ENCODE measurements at regions not wholly inside any gene's neighbourhood (a gene's known extent, or its start where the extent isn't known, plus 50 kb on each side); places are given as distances from the start of the nearest gene placed in this dataset.

DNA sequence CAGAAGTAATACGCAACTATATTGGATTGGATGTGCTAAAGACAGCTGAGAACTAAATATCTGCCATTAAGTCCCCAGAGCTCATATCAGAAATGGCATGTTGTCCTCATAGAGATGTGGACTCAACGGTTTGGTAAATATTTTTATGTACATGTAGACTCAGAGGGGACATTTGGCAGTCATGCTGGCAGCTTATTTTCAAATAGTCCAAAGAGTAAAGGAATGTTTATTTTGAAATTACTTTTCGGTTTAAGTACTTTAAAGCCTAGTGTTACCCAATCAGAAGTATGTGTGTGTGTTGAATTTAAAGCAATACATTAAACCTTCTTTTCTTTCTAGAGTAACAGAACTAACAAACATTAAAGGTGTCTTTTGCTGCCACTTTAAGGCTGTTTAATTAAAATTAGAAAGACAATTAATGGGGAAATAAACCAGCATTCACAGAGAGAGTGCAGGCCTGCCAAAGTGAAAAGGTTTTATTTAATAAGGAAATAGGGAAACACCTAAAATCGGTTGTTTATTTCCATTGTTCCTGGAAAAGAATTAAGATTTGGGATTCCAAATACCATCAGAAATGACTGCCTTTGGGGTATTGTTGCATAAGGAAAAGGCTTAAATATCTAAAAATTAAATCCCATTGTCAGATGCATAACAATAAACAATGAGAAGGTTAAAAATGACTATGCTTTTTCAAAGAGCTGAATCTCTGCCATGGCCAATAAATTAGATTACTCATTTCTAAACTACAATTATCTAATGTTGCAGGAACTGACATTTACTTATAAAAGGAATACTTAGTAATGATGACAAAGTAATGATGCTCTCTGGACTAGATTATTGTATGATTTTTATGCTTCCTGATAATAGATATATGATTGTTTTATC, 113.4 kb upstream of the AHR start:
- ATAC-seq = no peak

DNA sequence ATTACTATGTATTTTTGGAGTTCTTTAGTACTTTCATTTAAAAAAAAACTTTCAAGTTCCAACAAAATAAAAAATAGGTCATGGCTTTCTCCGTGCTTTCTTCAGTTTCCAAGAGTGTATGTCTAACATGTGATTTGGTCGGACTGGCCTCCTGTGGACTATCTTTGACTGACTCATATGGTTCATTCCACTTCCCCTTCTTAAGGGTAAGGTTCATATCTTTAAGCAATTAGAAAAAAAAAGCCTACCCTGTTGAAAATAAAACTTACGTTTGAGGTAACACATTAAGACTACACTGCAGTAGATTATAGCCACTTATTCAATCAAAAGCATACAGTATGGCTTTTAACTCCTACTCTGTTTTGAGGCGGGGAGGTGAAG, 112.8 kb upstream of the AHR start:
- 42% methylated on average over 4 of the region's 4 CpGs for WGBS (ENCODE audit: missing lambda C conversion rate)
- CTCF ChIA-PET = no interaction called here
- ATAC-seq = peak; percentile 73 to 81

More for the DNA sequence above, 113.4 kb upstream of the AHR start:
- Histone ChIP-seq H3K9me3 (no peaks in the 10 kb centered on the region), H3K4me2 (peak overlapping the region; percentile 47), H3K4me1 (peaks cover 20% of the 10 kb centered on the region), H3K4me3 (no peak overlapping the region), H3K27ac (peak overlapping the region; percentile 6 to 44; a peak in 4 of 6 replicates)
- FAIRE-seq = no peak
- WGBS (ENCODE audit: missing lambda C conversion rate) = 32% methylated on average over 4 of the region's 4 CpGs
- no peak for DNase-seq (ENCODE audit: low read depth in 1 of 2, low spot score in 1 of 2)
- ChIA-PET POLR2A (no interaction called here), CTCF (interaction anchor here (0.8 kb wide), 1 partner anchor 11 kb away, joined by 3 read pairs; no protein-coding TSS in a partner anchor)
- no peak for TF ChIP-seq FOSB (CRISPR knock-in tag; IDR thresholded peaks at IDR 0.05)
- TF ChIP-seq, protein P1, sequence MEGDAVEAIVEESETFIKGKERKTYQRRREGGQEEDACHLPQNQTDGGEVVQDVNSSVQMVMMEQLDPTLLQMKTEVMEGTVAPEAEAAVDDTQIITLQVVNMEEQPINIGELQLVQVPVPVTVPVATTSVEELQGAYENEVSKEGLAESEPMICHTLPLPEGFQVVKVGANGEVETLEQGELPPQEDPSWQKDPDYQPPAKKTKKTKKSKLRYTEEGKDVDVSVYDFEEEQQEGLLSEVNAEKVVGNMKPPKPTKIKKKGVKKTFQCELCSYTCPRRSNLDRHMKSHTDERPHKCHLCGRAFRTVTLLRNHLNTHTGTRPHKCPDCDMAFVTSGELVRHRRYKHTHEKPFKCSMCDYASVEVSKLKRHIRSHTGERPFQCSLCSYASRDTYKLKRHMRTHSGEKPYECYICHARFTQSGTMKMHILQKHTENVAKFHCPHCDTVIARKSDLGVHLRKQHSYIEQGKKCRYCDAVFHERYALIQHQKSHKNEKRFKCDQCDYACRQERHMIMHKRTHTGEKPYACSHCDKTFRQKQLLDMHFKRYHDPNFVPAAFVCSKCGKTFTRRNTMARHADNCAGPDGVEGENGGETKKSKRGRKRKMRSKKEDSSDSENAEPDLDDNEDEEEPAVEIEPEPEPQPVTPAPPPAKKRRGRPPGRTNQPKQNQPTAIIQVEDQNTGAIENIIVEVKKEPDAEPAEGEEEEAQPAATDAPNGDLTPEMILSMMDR (IDR thresholded peaks at IDR 0.05) = no peak
- no peak for TF ChIP-seq EP300 (IDR thresholded peaks at IDR 0.05)
- no peak for TF ChIP-seq ZC3H11A (IDR thresholded peaks at IDR 0.05)
- TF ChIP-seq, protein P2, sequence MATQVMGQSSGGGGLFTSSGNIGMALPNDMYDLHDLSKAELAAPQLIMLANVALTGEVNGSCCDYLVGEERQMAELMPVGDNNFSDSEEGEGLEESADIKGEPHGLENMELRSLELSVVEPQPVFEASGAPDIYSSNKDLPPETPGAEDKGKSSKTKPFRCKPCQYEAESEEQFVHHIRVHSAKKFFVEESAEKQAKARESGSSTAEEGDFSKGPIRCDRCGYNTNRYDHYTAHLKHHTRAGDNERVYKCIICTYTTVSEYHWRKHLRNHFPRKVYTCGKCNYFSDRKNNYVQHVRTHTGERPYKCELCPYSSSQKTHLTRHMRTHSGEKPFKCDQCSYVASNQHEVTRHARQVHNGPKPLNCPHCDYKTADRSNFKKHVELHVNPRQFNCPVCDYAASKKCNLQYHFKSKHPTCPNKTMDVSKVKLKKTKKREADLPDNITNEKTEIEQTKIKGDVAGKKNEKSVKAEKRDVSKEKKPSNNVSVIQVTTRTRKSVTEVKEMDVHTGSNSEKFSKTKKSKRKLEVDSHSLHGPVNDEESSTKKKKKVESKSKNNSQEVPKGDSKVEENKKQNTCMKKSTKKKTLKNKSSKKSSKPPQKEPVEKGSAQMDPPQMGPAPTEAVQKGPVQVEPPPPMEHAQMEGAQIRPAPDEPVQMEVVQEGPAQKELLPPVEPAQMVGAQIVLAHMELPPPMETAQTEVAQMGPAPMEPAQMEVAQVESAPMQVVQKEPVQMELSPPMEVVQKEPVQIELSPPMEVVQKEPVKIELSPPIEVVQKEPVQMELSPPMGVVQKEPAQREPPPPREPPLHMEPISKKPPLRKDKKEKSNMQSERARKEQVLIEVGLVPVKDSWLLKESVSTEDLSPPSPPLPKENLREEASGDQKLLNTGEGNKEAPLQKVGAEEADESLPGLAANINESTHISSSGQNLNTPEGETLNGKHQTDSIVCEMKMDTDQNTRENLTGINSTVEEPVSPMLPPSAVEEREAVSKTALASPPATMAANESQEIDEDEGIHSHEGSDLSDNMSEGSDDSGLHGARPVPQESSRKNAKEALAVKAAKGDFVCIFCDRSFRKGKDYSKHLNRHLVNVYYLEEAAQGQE (IDR thresholded peaks at IDR 0.05) = no peak
- no peak for TF ChIP-seq MYC (IDR thresholded peaks at IDR 0.05; ENCODE audit: borderline replicate concordance, low read length)
- TF ChIP-seq NFE2L2 (conservative IDR thresholded peaks at IDR 0.05; ENCODE audit: low read length) = no peak
- TF ChIP-seq HOXA7 (CRISPR knock-in tag; IDR thresholded peaks at IDR 0.05) = no peak

DNA sequence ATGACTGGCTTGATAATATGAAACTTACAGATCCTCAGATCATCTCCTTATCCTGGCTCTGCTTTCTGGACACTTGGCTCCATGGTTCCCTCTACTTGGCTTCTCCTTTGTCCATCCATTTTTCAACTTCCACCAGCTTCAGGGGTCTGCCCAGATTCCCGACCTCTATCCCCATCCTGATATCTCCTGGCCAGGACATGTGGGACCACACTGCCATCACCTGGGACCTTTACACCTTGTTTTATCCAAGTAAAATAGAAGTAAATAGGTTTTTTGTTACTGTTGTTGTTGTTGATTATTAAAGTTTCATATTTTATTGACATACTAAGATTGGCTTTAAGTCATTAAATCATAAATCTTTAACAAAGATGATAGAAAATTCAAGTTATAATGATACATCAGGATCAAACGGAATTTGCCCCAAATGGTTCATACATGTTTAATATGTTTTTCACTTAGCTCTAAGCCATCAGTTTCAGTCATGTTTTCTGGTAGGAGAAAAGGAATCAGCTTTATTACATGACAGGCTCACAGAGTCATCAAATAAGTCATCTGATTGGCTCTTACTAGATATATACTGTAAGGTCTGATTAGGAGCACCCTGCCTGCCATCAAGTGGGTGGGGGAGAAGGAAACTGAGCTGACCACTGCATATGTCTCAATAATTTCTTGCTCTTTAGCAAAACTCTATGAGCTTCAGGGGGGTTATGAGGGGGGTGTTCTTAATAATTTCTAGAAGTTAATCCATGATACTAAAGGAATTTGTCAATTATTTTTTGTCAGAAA, 111.5 kb upstream of the AHR start:
- whole genome bisulfite sequencing (ENCODE audit: missing lambda C conversion rate) = 76% methylated on average over 2 of the region's 2 CpGs
- ChIA-PET POLR2A (no interaction called here), CTCF (interaction anchor here (0.9 kb wide), 1 partner anchor 204 kb away, joined by 3 read pairs; no protein-coding TSS in a partner anchor)
- no peak; a peak in 1 of 6 replicates for ATAC-seq
- no peak overlapping the region for H3K4me3 ChIP-seq
- H3K4me1 ChIP-seq = peaks cover 20% of the 10 kb centered on the region
- peak; percentile 49 for FAIRE-seq
- H3K4me2 ChIP-seq = no peak overlapping the region
- TF ChIP-seq RAD21 (conservative IDR thresholded peaks at IDR 0.05 in 1 of 2, IDR thresholded peaks at IDR 0.05 in 1 of 2) (peak in 1 of 2 experiments; percentile 19; a peak in 1 of 5 replicates), SMC3 (IDR thresholded peaks at IDR 0.05) (peak; percentile 20; the same call in 1 of the 3 replicates)
- TF ChIP-seq, protein P3, sequence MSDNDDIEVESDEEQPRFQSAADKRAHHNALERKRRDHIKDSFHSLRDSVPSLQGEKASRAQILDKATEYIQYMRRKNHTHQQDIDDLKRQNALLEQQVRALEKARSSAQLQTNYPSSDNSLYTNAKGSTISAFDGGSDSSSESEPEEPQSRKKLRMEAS (IDR thresholded peaks at IDR 0.05) = no peak
- no peak for DNase-seq (ENCODE audit: low read depth in 1 of 2, low spot score in 1 of 2)
- H3K27ac ChIP-seq = peak overlapping the region; percentile 29 to 66; a peak in 5 of 6 replicates
- H3K9me3 ChIP-seq = no peaks in the 10 kb centered on the region

More for the DNA sequence above, 112.8 kb upstream of the AHR start:
- DNase-seq (ENCODE audit: low read depth in 1 of 2, low spot score in 1 of 2) (peak in 1 of 2 experiments; percentile 56), FAIRE-seq (no peak)
- H3K4me2 ChIP-seq = peak overlapping the region; percentile 47
- POLR2A ChIA-PET = no interaction called here
- no peaks in the 10 kb centered on the region for H3K9me3 ChIP-seq
- H3K4me3 ChIP-seq = no peak overlapping the region
- H3K4me1 ChIP-seq = peaks cover 20% of the 10 kb centered on the region
- peak overlapping the region; percentile 29 to 66; a peak in 5 of 6 replicates for H3K27ac ChIP-seq
- TF ChIP-seq FOSL2 (IDR thresholded peaks at IDR 0.05) (no peak), FOSL2 (CRISPR knock-in tag; IDR thresholded peaks at IDR 0.05) (0 out of 2 replicates have a peak, but pooled peaks have one; percentile 20), JUNB (IDR thresholded peaks at IDR 0.05) (no peak)
